ENCODE measurements at regions not wholly inside any gene's neighbourhood (a gene's known extent, or its start where the extent isn't known, plus 50 kb on each side); places are given as distances from the start of the nearest gene placed in this dataset.

DNA sequence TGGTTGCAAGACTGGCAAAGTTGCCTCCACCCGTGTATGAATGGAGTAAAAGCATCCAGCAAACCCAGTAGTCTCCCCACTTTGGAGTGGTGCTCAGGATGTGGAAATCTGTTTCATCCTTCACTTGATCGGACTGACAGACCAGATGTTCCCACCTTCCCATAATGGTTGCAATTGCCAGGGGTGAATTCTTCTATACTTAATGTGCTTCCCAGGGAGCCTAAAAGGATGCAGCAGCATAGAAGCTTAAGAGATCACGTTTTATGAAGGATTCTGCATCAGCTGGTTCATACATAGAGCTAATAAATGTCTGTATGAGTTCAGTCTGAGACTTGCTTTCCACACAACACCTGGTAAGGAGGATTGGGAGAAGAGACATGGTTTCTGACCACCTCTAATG, 198.8 kb upstream of the S1PR3 start:
- no peak for DNase-seq (ENCODE audit: low read depth)

DNA sequence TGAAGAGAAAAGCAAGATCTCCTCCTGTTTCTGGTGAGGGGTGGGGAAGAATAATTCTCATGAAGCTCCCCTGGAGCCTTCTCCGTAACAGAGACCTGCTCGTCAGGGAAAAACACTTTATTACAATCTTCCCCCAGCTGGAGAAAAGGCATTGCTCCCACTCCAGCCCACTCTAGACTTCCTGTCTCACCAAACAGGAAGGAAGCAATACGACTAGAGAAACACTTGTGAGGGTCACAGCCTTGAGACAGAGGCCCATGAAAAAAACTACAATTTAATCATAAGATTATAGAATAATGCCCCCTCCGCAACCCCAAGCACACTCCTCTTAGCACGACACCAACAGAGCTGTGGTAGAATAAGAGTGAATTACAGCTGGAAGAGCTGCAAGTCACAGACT, 197.2 kb upstream of the S1PR3 start:
- no peak for DNase-seq (ENCODE audit: low read depth)

DNA sequence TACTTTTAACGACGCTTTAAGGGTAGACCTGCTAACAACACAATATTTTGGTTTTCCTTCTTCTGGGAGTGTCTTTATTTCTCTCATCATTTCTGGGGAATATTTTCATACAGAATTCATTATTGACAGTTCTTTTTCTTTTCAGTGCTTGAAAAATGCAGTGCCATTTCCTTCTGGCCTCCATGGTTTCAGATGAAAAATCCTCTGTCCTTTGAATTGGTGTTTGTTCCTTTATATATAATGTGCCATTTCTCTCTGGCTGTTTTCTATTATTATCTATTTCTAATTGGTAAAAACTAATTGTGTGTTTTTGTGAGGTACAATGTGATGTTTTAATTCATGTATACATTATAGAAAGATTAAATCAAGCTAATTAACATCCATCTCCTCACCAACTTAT, 194.3 kb upstream of the S1PR3 start:
- no peak for DNase-seq (ENCODE audit: low read depth)

DNA sequence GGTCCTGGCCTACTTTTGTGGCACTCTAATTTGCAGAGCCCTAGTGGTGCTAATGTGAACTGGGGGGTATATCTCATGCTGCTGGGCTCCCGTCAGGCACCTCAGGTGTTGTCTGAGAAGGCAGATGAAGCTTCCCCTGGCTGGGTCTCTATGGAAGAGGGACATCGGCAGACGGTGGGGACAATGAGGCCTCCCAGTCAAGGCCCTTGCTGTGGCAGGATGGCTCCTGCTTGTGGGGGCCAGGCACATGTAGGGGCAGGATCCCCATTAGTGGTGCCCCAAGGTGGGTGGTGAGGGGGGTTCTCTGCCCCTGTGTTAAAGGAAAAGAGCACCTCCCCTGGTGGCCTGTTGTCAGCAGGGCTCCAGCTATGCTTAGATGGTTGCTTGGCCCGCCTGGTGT, 192.8 kb upstream of the S1PR3 start:
- no peak for DNase-seq (ENCODE audit: low read depth)

DNA sequence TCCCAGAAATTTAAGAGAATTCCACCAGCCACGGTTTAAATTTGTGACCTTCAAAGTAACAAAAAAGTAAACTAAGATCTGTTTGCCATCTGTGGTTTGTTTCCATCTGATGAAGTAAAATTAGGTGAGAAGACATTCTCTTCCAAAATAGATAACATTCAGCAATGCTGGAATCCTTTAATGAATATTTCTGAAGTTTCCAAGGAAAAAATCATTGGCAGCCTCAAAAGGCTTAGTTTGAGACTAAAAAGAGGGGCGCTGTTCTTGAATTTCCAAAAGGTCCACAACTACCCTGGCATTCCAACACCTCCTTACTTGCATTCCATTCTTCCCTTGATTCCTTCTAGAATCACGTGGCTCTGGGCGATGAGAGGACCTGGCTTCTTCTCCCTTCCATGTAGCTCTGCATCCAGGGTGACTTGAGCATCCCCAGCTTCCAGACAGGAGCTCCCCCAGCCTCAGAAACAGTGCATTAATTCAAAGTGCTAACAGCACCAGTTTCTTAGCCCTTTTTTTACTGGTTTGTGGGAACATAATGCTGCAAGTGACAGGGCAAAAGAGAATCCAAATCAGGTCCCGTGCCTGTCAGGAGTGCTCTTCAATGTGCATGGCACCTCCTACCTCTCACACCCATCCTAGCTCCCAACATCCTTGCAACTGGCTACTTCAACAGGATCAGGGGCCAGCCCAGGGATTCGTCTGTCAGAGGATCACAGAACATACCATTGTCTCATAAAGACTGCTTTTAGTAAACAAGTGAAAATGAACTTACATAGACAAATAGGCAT, 191.5 kb upstream of the S1PR3 start:
- no peak for DNase-seq (ENCODE audit: low read depth)

DNA sequence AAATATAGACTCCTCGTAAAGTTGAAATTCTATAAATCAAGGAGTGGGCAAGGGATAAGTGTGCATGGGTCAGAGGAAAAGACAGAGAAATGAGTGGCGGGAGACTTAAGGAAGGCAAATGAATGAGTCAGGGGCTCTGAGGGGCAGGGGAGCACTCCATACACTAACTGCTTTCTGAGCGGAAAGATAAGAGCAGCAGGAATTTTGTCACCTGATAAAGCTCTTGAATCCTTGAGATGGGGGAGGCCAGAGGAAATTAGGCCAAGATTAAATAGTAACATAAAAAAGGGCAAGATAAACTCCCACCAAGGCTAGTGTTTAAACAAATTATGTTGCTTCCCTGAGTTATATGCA, 191.0 kb upstream of the S1PR3 start:
- no peak for DNase-seq (ENCODE audit: low read depth)

DNA sequence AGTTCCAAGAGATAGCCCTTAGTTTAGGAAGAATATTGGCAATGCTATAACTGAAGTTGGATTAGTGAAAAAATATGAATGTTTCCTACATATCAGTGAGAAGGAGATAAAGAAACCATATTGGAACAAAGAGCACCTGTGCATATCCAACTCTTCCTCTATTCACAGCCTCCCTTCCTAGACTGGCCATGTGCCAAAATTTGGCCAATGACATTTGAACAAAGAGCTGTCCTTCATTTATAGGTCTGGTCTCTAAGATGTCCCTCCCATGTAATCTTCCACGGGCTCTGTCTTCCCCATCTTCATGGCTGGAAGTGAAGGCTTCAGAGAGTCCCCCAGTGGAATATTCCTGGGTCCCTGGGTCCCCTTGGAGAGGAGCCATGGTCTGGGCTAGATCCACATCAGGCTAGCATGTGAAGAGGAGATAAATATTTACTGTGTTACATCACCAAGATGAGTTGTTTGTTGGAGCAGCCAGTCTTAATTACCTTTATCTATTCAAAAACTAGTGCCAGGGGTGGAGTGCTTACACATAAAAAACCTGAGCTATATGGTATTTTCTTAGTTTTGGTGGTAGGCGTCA, 190.0 kb upstream of the S1PR3 start:
- DNase-seq (ENCODE audit: low read depth): no peak

DNA sequence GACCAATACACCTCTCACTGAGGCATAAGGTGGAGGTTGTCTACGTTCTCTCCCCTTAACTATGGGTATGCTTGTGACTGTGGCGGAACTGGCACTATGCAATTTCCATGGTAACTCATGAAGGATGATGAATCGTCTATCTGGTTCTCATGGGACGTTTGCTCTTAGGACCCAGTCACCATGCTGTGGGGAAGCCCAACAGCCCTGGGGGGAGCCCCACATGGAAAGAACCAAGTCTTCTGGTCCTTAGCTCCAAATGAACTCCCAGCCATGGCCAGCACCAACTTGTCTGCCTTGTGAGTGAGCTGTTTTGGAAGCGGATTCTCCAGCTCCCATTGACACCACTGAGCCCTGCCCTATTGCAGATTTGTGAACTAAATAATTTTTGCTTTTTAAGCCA, 188.7 kb upstream of the S1PR3 start:
- no peak for DNase-seq (ENCODE audit: low read depth)

DNA sequence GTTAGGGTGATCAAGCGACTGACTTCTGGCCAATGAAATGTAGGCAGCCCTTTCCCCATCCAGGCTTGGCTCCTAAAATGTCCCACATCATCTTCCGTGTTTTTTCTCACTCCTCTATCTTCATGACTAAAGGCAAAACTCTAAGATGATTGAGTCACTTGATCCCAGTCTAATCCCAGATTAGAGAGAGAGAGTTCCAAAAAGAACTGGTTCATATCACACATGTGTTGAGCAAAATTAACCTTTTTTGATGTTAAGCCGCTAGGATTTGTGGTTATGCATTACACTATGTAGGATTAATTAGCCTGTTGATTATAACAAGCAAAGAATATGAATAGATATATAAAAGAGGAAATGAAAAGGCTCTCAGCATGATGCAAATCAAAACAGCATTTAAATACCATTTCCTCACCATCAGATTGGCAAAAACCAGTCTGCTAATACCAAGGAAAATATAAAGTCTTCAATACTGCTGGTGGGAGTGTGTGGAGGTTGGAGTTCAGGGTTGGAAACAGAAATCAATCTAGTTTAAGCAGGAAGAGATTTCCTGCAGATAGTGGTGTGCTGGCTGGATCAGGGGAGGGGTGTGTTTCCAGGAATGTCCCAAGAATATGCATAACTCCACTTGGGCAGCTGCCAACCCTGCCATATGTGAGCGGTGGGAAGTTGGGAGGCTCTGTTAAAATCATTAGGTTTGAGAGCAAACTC, 187.6 kb upstream of the S1PR3 start:
- no peak for DNase-seq (ENCODE audit: low read depth)

DNA sequence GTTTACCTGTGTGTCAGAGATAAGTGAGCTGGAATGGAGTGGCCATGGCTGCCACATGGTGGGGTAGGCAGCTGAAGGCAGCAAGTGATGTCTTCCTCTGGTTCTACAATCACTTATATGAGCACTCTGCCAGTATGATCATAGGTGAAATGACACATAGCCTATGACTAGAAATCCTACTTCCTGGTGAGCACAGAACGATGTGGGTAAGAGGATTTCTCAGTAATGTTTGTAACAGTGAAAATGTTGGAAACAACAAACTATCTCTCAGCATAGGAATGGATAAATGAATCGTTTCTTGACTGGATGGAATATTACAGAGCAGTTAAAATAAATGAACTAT, 187.0 kb upstream of the S1PR3 start:
- no peak for DNase-seq (ENCODE audit: low read depth)

DNA sequence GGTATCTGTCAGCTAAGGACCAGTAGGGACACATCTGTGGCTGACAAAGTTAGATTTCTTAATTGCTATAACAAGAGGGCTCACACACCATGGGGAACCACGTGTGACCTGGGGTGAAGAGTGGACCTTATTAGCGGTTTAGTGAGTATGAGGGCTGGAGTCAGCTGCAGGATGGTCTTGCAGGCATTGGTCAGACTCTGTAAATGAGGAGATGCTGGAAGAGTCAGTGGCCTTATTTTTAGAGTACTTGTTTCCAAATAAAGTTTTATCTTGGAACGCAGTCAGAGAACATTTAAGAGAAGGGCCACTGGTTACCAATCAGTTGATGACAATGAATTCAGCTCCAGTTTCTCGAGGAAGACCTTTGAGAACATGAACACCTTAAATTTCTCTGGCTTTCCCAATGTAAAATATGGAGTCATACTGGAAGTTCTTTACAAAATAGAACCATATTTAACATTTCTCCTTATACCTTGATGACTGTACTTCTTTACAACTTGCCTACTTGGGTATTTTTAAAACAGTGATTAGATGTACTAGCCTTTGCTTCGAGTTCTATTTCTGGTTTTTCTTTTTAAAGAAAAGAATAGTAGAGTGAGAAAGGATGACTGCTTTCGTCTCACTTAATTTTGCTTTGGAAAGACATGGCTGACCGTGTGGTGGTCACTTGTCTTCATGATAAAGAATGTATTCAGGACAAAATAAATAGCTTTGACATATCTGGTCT, 185.9 kb upstream of the S1PR3 start:
- DNase-seq (ENCODE audit: low read depth): no peak

DNA sequence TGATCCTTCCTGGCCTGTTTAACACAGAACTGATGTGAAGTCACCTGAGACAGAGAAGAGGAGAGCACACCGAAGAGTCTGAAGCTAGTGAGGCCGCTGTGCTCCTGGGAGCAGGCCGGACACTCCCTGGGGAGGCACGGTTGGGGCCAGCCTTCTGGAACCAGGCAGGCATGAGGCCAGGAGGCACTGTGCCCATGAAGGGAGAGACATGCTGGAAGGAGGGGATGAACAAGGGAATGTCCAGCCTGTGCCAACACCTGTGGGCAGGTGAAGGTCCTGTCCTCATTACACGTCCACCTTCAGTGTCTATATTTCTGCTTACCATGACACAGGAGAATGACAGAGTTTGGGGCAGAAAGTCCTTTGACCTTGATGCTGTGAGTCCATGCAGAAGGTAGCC, 183.8 kb upstream of the S1PR3 start:
- DNase-seq (ENCODE audit: low read depth): no peak

DNA sequence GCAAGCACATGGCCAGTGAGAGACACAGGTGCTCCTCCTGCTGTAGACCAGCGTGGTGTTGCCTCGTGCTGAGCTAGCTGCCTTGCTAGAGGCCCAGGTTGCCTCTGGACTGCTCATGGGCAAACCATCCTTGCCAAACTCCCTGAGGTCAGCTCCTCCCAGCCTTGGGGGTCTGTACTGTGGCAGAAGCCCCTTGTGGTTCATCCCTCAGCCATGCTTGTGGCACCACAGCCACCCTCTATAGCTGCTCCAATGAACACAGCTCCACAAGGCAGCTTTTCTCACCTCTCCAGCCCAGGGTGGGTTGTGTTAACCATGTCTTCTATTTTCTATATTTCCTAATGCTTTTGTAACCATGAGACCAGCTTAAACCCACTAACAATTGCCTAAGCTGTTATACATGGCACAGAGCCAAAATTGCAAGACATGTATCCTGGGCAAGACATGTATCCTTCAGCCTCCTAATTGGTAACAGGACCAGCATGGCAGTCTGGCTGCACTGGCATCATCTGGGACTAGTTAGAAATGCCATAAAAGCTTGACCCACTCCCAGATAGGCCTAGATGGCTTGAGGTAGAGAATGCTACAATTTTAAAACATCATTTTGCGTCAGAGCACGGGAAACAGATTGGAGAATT, 183.1 kb upstream of the S1PR3 start:
- no peak for DNase-seq (ENCODE audit: low read depth)

DNA sequence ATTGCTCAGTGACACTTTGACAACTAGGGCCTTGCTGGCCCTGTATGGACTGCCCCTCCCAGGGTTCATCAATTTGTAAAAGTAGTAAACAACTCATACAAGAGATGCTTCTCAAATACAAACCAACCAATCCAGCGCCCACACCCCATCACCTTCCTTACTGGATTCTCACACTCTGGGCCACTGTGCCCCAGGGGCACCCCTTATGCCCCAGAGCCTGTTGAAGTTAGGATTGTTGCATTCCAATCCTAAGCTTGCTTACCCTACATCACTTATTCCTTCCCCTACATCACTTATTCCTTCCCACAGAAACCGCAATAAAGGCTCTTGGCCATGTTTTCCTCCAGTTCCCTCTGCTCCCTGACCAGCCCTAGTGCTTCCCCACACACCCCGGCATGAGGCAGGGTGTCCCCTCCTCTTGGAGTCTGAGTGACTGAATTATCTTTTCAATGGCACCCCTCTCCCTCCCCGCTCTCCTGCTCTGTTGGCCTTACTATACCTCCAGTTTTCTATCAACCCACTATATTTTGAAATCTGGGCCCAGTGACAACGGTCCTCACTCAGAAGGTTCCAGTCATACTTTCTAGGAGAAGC, 182.4 kb upstream of the S1PR3 start:
- DNase-seq (ENCODE audit: low read depth): no peak

DNA sequence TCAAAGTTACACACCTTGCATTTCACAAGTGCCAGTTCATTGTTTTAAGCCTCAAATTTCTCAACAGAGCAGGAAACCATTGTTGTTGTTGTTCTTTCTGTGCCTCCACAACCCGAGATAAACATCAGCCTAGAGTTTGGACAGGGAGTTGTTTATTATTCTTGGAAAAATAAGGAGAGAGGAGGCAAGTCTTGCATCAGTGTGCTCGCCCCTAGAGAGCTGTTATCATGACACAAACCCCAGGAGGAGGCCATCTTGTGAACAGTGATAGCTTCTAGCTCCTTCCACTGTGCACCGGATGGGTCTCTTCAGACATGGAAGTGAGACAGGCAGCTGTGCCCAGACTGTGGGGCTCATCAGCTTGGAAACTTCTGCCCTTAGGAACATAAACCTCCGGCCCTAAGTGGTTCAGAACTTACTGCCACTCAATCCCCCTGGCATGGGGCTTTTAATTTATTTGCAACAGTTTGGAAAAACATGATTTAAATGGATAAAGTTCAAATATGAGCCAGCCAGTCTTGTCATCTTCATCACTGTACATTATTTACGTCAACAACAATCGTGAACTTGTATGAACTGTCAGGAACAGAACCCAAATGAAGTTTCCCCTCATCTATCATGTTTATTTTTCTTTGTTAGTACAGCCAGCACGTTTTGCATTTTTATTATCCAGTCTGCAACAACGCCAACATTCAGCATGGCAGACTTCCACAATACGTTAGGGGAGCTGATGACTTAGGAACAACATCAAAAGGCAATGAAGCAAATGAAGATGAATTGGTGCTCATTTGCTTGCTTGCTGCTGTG, 181.7 kb upstream of the S1PR3 start:
- no peak for DNase-seq (ENCODE audit: low read depth)

DNA sequence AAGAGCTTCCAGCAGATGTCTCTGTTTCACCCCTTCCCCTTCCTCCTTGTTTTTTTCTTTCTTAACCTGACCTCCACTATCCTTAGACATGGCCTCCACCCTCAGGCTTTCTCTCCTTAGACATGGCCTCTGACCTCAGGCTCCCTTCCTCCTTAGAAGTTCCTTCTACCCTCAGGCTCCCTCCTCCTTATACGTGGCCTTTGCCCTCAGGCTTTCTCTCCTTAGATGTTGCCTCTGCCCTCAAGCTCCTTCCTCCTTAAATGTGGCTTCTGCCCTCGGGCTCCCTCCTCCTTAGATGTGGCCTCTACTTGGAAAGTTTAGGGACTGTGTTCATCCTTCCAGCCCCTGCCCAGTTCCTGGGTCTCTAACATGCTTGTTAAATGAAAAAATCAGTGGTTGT, 180.4 kb upstream of the S1PR3 start:
- no peak for DNase-seq (ENCODE audit: low read depth)

DNA sequence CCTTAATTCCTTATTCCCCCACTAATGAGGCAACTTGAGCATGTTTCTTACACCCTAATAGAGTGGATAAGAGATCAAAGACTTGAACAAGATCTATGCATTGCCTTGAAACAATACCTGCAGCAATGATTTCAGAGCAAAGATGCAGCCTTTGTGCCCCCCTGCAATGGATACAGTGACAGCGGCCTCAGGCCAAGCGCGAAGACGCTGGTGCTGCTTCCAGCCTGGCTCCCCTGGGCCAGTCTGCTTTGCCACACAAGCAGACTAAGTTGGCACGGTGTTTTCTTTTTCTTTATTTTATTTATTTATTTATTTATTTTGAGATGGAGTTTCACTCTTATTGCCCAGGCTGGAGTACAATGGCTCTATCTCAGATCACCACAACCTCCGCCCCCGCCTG, 179.8 kb upstream of the S1PR3 start:
- DNase-seq (ENCODE audit: low read depth): no peak

DNA sequence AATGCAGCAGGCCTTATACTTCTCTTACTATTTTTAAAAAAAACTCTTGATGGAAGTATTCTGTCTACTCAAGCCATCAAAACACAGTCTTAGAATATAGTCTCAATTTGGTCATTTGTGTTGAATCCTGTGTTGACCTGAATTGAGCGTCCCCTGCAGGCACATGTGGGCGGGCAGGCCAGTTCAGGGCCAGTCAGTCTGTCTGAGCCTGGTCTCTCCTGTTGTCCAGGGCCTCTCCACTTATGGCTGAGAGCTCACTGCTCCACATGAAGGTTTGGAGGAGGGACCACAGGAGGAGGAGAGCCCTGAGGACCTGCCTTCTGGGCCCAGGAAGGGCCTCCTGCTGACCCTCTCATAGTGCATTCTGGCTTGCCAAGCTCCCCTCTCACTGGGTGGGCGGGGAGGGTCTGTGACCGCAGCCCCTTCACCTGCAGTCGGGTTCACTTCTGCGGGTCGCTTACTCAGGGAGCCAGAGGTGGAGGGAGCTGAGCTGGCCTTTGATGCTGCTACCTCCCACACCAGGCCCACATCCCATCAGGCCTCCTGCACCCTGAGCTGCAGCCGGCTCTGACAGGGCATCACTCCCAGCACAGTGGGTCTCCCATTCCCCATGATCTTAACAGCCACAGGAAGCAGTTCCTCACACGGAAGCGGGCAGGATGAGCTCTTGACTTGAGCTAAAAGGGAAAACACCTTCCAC, 178.2 kb upstream of the S1PR3 start:
- DNase-seq (ENCODE audit: low read depth): no peak

DNA sequence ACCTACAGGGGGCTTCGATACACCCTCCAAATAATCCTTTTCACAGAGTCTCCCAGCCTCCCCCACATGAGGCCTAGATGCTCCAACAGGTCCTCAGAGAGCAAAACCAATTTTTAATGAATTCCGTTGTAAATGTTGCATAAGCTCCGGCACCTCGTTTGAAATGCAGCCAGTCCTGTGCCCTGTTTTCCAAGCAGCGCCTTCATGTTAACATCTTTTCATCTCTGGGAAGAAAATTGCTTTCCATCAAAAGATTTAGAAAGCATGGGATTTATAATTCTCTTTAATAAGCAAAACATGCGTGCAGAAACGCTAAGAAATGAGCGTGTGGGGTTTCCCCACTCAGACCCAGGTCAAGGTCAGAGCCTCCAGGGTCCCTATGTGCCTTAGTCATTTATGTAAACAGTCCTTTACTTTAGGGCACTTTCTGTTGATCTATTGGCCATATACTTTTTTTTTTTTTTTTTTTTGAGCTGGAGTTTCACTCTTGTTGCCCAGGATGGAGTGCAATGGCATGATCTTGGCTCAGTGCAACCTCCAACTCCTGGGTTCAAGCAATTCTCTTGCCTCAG, 177.5 kb upstream of the S1PR3 start:
- no peak for DNase-seq (ENCODE audit: low read depth)

DNA sequence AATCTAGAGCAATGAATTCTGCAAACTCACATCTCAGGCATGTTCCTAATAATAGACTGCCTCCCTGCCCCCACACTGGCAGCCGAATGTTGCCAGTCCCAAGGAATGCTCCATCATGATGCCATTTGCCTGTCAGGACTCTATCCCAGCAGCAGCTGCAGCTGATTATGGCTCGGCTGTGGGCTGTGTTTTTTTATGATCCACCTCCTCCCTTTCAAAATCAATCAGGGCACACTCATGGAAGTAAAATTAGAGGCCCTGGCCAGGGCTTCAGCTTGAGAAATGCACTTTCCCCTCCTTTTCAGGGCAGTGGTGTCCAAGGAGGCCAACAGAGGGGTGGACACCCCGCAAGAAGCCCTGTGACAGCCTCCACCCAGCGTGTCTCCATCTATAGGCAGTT, 176.7 kb upstream of the S1PR3 start:
- no peak for DNase-seq (ENCODE audit: low read depth)

Measured in activated T-cell treated with anti-CD3 and anti-CD28 coated beads for 1 hour (primary cell).